ENCODE measurements at regions not wholly inside any gene's neighbourhood (a gene's known extent, or its start where the extent isn't known, plus 50 kb on each side); places are given as distances from the start of the nearest gene placed in this dataset.

GRCh38 chr13:67395577-67395976, 165.4 kb upstream of the PCDH9 start:
- H3K27me3 ChIP-seq (replicated peaks in 1 of 2; ENCODE audit: control insufficient read depth in 2 of 2, insufficient read depth in 2 of 2, low read length in 1 of 2) = no peaks in the 10 kb centered on the region
- WGBS (ENCODE audit: insufficient coverage, insufficient replicate concordance, low lambda C conversion rate, missing lambda C conversion rate) = 15% methylated on average over 1 of the region's 1 CpG
- H3K4me2 ChIP-seq (ENCODE audit: control insufficient read depth, insufficient read depth) = no peak overlapping the region
- no peaks in the 10 kb centered on the region for H4K20me1 ChIP-seq (ENCODE audit: control insufficient read depth, insufficient read depth)
- ChIA-PET RAD21 (ENCODE audit: unreplicated experiment) (no interaction called here), CTCF (no interaction called here), SMC1A (ENCODE audit: uncharacterized antibody, unreplicated experiment) (no interaction called here), POLR2A (no interaction called here)
- BruUV-seq (replicated peaks) = no TSS peak
- no peaks in the 10 kb centered on the region for H3K36me3 ChIP-seq (ENCODE audit: control insufficient read depth in 2 of 2, insufficient read depth in 2 of 2, low read length in 1 of 2)
- H3K4me1 ChIP-seq (ENCODE audit: control insufficient read depth, insufficient read depth, low read length) = no peaks in the 10 kb centered on the region
- TF ChIP-seq MEF2B (IDR thresholded peaks at IDR 0.05; ENCODE audit: partially characterized antibody, poor library complexity, severe bottlenecking) (no peak), GABPA (IDR thresholded peaks at IDR 0.05; ENCODE audit: low read depth) (no peak), RBBP5 (conservative IDR thresholded peaks at IDR 0.05) (no peak)
- in situ Hi-C loops (cut with MboI) (no loop called here), intact Hi-C loops (cut with micrococcal nuclease; ENCODE audit: unreplicated experiment) (no loop called here)
- H3K79me2 ChIP-seq (ENCODE audit: control insufficient read depth, insufficient read depth, low read length) = no peaks in the 10 kb centered on the region
- no peak for FAIRE-seq
- no peak overlapping the region for H2AFZ ChIP-seq (ENCODE audit: control insufficient read depth, low read depth, low read length)
- no peak for DNase-seq (ENCODE audit: low read depth, low spot score)
- H3K9ac ChIP-seq (ENCODE audit: control insufficient read depth, insufficient read depth, low read length) = no peak overlapping the region
- no peak overlapping the region for H3K27ac ChIP-seq (ENCODE audit: control insufficient read depth, insufficient read depth)
- ATAC-seq = no peak
- no peak overlapping the region for H3K4me3 ChIP-seq
- no peaks in the 10 kb centered on the region for H3K9me3 ChIP-seq (replicated peaks; ENCODE audit: control insufficient read depth, insufficient read depth, low read length)

- BruUV-seq (replicated peaks) = no TSS peak
- ATAC-seq = no peak
- no peak overlapping the region for H3K9ac ChIP-seq (ENCODE audit: control insufficient read depth, insufficient read depth, low read length)
- no peaks in the 10 kb centered on the region for H3K9me3 ChIP-seq (replicated peaks; ENCODE audit: control insufficient read depth, insufficient read depth, low read length)
- H3K79me2 ChIP-seq (ENCODE audit: control insufficient read depth, insufficient read depth, low read length) = no peaks in the 10 kb centered on the region
- in situ Hi-C loops (cut with MboI) (no loop called here), intact Hi-C loops (cut with micrococcal nuclease; ENCODE audit: unreplicated experiment) (no loop called here)
- H3K4me2 ChIP-seq (ENCODE audit: control insufficient read depth, insufficient read depth) = no peak overlapping the region
- RAD21 ChIA-PET (ENCODE audit: unreplicated experiment) = no interaction called here
- no peak overlapping the region for H3K4me3 ChIP-seq
- TF ChIP-seq MYB (IDR thresholded peaks at IDR 0.05; ENCODE audit: borderline replicate concordance, low read depth, low read length) (no peak), HDGF (IDR thresholded peaks at IDR 0.05) (no peak), IKZF1 (conservative IDR thresholded peaks at IDR 0.05) (no peak)
- H2AFZ ChIP-seq (ENCODE audit: control insufficient read depth, low read depth, low read length) = no peak overlapping the region
- no peaks in the 10 kb centered on the region for H4K20me1 ChIP-seq (ENCODE audit: control insufficient read depth, insufficient read depth)
- no peaks in the 10 kb centered on the region for H3K36me3 ChIP-seq (ENCODE audit: control insufficient read depth in 2 of 2, insufficient read depth in 2 of 2, low read length in 1 of 2)
- CTCF ChIA-PET = interaction anchor here (1.1 kb wide), 1 partner anchor 21 kb away, joined by 3 read pairs; no protein-coding TSS in a partner anchor
- SMC1A ChIA-PET (ENCODE audit: uncharacterized antibody, unreplicated experiment) = no interaction called here
- POLR2A ChIA-PET = no interaction called here
- DNase-seq (ENCODE audit: low read depth, low spot score) = no peak
- FAIRE-seq = no peak
- no peak overlapping the region for H3K27ac ChIP-seq (ENCODE audit: control insufficient read depth, insufficient read depth)
- H3K27me3 ChIP-seq (replicated peaks in 1 of 2; ENCODE audit: control insufficient read depth in 2 of 2, insufficient read depth in 2 of 2, low read length in 1 of 2) = no peaks in the 10 kb centered on the region
- H3K4me1 ChIP-seq (ENCODE audit: control insufficient read depth, insufficient read depth, low read length) = no peaks in the 10 kb centered on the region
Measured at GRCh38 chr13:67392014-67392413, 161.9 kb upstream of the PCDH9 start.
